AG04449 (cell line): ENCODE measurements at regions not wholly inside any gene's neighbourhood (a gene's known extent, or its start where the extent isn't known, plus 50 kb on each side); places are given as distances from the start of the nearest gene placed in this dataset.

ENCODE experiments used
- CTCF ChIA-PET: fragments of 350-600 bp; formaldehyde crosslinking; extraction: SDS; loops from one replicate; lab custom pipeline; 2021; ENCODE audit warnings: antibody characterized with exemption; lab: Yijun Ruan, JAX
- POLR2A ChIA-PET: fragments of 400-600, 350-600 bp; formaldehyde crosslinking; extraction: SDS; loops from one replicate; lab custom pipeline; 2020; ENCODE audit warnings: antibody characterized with exemption, inconsistent platforms; lab: Yijun Ruan, JAX
- DNase-seq: peaks from one replicate; pipeline ENCODE4 v3.0.0-alpha.2; 2010; ENCODE audit warnings: low read depth, low spot score
- H3K4me3 ChIP-seq: 2 replicates; pipeline ENCODE4 v1.5.1; 2011; ENCODE audit warnings: low read depth, mild to moderate bottlenecking, control low read depth, low read length
- CTCF ChIP-seq: IDR thresholded peaks from one replicate; pipeline ENCODE4 v1.5.1; 2011; ENCODE audit warnings: mild to moderate bottlenecking, moderate library complexity, low read length, control low read depth, inconsistent platforms; ENCODE audit not compliant: insufficient read depth; ENCODE audit errors: missing control alignments

DNA sequence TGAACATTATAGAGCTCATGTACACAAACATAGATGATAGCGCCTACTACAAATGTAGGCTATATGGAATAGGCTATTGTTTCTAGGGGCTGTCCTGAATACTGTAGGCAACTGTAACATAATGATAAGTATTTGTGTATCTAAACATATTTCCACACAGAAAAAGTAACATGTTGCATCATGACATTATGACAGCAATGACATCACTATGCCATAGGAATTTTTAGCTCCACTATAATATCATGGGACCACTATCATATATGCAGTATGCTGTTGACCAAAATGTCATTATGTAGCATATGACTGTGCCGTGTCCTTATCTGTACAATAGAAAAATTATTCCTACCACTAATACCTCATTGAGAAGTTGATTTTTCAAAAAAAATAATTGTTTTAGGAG is 96.7 kb upstream of the SSTR1 start:
- TF ChIP-seq CTCF: no peak
- H3K4me3 ChIP-seq: no peak overlapping the region
- DNase-seq: no peak
- ChIA-PET POLR2A (no interaction called here), CTCF (interaction anchor here (1.1 to 1.4 kb wide), 2 partner anchors 12 to 18 kb away, joined by 3 read pairs; no protein-coding TSS in a partner anchor)

- H3K4me3 ChIP-seq: no peak overlapping the region
- no peak for DNase-seq
- no peak for TF ChIP-seq CTCF
- POLR2A ChIA-PET: no interaction called here
- CTCF ChIA-PET: no interaction called here
Observed at GRCh38 chr14:38113546-38113945, 94.2 kb upstream of the SSTR1 start.

GRCh38 chr14:38116895-38117294 is 90.8 kb upstream of the SSTR1 start:
- ChIA-PET POLR2A (no interaction called here), CTCF (no interaction called here)
- no peak overlapping the region for H3K4me3 ChIP-seq
- DNase-seq: no peak
- no peak for TF ChIP-seq CTCF

- ChIA-PET POLR2A (no interaction called here), CTCF (no interaction called here)
- TF ChIP-seq CTCF: no peak
- H3K4me3 ChIP-seq: no peak overlapping the region
- no peak for DNase-seq
Observed at GRCh38 chr14:38120109-38120508, 87.6 kb upstream of the SSTR1 start.

DNA sequence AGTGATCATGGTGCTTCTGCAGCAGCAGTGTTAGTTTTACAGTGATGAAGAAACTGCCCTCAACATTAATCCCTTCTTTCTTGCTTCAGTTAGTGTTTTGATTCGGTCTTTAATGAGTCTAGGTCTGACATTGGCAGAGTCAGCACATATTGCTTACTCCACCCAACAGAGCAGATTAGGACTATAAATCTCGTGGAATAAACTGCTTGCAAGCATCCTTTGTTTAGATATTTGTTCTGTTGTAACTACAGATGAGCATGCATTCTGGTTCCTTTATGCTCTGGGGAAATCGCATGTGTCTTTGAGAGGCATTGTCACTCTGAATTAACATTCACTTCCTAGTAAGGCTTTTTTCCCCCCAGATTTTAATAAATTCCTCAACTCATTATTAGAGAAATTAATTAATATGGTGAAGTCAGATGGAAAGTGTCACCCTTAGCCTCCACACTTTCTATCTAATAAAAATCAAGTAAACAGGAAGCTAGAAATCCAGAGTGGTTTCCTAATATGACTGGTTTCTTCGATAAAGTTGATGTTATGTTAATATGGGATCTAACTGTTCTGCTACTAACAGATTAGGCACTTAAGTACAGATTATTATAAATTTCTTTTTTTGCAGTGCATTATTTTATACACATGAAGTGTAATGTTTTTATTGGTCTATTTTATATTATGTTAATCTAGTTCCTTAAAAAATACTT is 86.2 kb upstream of the SSTR1 start:
- no peak for DNase-seq
- no peak for TF ChIP-seq CTCF
- no peak overlapping the region for H3K4me3 ChIP-seq
- ChIA-PET CTCF (no interaction called here), POLR2A (no interaction called here)

DNA sequence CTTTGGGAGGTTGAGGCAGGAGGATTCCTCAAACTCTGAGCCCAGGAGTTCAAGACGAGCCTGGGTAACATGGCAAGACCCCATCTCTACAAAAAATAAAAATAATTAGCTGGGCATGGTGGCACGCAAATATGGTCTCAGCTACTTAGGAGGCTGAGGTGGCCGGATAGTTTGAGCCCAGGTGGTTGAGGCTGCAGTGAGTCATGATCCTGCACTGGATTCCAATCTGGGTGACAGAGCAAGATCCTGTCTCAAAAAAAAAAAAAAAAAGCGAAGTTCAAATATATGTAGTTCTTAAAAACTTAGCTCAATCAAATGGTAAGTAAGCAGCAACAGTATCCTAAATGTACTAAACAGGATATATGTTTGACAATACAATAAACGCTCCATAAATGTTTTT is 85.5 kb upstream of the SSTR1 start:
- TF ChIP-seq CTCF: no peak
- CTCF ChIA-PET: interaction anchor here (1.1 kb wide), 1 partner anchor 11 kb away, joined by 3 read pairs; no protein-coding TSS in a partner anchor
- POLR2A ChIA-PET: interaction anchor here (0.7 kb wide), 1 partner anchor 13 kb away, joined by 3 read pairs; no protein-coding TSS in a partner anchor
- no peak overlapping the region for H3K4me3 ChIP-seq
- DNase-seq: no peak
